ENCODE measurements at regions not wholly inside any gene's neighbourhood (a gene's known extent, or its start where the extent isn't known, plus 50 kb on each side); places are given as distances from the start of the nearest gene placed in this dataset.
"Not testable (repeated sequence)": the region's sequence is repeated elsewhere in the genome, so short reads cannot be mapped to it uniquely, and the experiment has no call there.

DNA sequence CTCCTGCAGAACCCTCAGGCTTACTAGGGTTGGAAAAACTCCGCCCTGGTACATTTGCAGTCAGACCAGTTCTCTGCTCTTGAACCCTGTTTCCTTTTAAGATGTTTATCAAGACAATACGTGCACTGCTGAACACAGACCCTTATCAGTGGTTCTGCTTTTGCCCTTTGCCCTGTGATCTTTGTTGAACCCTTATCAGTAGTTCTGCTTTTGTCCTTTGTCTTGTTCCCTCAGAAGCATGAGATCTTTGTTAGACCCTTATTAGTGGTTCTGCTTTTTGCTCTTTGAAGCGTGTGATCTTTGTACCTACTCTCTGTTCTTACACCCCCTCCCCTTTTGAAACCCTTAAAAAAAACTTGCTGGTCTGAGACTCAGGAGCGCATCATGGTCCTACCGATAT lies 457.5 kb upstream of the FSHR start:
- TF ChIP-seq CTCF (IDR thresholded peaks at IDR 0.05; ENCODE audit: low read depth, low read length); POLR2A (IDR thresholded peaks at IDR 0.05; ENCODE audit: extremely low read depth, insufficient read length): not testable (repeated sequence)
